Activated CD8-positive, alpha-beta memory T cell treated with anti-CD3 and anti-CD28 coated beads for 36 hours (primary cell): ENCODE measurements at regions not wholly inside any gene's neighbourhood (a gene's known extent, or its start where the extent isn't known, plus 50 kb on each side); places are given as distances from the start of the nearest gene placed in this dataset.

ENCODE experiments used
- CTCF ChIA-PET: fragments of 350-600 bp; sonication (Branson Sonifier 250); formaldehyde crosslinking; loops from one replicate; lab custom pipeline; 2021; ENCODE audit warnings: antibody characterized with exemption; lab: Charles Lee
- POLR2A ChIA-PET: fragments of 350-600 bp; sonication (Branson Sonifier 250); formaldehyde crosslinking; loops from one replicate; lab custom pipeline; 2021; ENCODE audit warnings: antibody characterized with exemption; lab: Charles Lee

DNA sequence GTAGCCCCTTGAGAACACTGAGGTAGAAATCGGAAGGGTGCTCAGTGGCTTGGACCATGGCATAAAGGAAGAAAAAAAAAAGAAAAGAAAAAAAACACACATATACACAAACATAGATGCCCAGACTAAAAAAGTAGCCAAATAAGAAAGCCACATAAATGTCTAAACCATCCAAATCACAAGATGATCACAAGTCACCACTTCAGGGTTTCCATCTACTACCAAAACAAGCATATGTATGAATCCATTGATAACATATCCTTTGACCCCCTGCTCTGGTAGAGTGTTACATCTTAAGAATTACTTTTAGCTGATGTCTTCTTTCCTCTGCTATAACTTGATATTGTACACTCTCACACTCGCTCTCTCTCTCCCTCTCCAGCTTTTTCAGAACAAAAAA, 245.9 kb downstream of the AHR start:
- ChIA-PET POLR2A (no interaction called here), CTCF (interaction anchor here (0.6 kb wide), 1 partner anchor 562 kb away, joined by 4 read pairs; no protein-coding TSS in a partner anchor)

DNA sequence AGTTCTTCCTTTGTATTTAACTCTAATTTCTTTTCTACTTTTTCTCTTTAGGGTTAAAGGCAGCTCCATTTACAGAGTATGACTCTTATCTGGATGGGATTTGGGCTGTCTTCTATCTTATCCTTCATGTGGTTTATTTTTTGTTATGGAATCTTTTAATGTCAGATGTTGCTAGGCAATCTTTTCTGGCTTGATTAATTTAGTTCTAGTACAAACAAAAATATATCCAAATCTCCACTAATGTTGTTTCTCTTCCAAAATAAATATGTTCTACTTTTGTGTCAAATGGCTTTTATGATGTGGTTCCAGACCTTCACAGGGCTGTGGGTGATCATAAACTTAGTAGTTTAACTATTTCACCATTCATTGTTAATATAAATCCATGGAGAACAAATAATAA, 246.9 kb downstream of the AHR start:
- ChIA-PET CTCF (no interaction called here), POLR2A (no interaction called here)

DNA sequence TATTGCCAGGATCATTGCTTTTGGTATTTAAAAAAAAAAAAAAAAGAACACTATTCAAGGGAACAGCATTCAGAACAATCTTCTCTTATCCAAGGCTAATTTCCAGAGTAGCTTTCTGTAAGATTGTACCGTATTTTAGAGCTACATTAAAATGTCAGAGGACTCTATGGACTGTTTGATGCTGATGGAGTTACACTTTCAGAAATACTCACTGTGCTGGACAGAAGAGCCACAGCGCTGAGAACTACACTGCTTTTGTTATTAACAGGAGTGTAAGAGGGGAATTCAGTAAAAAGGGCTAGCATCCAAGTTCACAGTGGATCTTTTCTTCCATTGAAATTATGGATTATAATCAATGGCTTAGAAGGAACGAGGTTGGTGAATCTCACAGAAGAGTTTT, 247.7 kb downstream of the AHR start:
- ChIA-PET CTCF (no interaction called here), POLR2A (no interaction called here)

DNA sequence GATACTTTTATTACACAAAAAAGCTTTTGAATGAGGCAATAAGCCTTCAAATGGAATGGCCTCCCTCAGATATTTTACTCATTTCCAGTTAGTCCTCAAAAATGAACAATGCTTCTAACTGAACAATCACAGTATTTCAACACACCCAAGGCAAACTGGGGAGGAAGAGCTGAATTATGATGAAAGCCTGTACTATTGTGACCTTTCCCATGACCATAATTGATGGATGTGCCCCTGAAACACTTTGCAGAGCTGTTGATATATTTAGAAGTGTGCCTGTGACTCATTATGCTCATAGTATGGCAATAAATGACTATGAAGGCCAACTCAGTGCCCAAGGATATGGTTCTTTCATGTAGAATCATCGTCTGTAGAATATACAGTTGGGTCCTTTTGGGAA, 248.1 kb downstream of the AHR start:
- ChIA-PET POLR2A (no interaction called here), CTCF (no interaction called here)

DNA sequence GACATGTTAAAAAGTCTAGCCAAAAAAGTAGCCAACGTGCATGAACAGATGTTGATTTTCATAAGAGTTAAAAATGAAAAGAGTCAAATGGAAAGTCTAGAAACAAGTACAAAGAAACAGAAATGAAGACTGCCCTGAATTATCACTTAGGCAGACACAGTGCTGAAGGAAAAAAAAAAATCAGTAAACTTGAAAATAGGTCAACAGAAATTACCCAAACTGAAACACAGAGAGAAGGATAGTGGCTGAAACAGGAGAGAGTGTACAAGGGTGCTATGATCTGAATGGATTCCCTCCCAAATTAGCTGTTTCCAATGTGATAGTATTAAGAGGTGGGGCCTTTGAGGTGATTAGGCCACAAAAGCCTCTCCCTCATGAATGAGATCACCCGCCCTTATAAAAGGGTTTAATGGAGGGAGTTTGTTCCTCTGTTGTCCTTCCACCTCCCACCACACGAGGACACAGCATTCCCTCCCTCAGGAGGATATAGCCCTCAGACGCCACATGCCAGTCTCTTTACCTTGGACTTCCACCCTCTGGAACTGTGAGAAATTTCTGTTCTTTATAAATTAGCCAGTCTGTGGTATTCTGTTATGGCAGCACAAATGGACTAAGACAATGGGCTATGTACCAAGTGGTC, 249.7 kb downstream of the AHR start:
- POLR2A ChIA-PET, result no interaction called here
- CTCF ChIA-PET, result no interaction called here

DNA sequence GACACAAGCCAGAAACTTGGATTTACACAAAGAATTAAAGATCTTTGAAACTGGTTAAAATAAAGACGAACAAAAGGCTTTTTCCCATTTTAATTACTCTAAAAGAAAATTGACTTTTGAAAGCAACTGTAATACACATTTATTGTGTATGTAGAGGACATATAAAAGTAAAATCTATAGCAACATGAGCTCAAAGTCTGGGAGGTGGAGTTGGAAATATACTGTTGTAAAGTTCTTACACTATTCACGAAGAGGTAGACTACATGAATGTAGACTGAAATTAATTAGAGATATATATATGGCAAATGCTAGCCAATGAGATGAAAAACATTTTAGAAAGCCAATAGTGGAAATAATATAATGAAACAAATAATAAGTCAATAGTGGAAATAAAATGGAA, 251.0 kb downstream of the AHR start:
- CTCF ChIA-PET, result no interaction called here
- POLR2A ChIA-PET, result no interaction called here

DNA sequence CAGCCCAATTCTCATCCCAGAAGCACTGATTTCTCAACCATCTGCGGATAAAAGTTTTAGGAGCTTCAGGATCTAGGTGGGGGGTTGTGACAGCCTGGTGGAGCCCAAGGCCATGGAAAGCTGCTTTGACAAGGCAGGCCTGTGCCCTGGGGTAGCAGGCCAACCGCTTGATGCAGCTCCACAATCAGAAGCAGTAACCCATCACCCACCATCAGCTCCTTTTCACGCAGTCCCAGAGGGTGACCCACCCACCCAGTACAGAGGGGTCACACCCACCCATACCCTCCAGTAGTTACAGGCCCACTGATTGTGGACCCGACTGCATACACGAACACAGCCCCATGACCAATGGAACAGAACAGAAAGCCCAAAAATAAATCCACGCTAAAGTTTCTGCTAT, 253.9 kb downstream of the AHR start:
- CTCF ChIA-PET, result no interaction called here
- POLR2A ChIA-PET, result no interaction called here

DNA sequence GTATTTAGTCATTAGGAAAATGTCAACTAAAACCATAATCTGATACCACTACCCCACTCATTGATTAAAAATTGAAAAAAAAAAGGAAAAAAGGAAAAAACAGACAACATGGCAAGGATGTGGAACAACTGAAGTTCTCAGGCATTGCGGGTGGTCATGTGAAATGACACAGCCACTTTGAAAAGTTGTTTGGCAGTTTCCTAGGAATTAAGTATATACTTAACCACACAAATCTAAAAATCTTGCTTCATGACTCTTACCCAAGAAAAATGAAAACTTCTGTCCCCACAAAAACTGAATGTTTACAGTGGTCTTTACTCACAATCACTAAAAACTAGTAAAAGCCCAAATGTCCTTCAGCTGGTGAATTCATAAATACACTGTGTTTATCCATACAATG, 254.5 kb downstream of the AHR start:
- CTCF ChIA-PET, result no interaction called here
- POLR2A ChIA-PET, result no interaction called here

DNA sequence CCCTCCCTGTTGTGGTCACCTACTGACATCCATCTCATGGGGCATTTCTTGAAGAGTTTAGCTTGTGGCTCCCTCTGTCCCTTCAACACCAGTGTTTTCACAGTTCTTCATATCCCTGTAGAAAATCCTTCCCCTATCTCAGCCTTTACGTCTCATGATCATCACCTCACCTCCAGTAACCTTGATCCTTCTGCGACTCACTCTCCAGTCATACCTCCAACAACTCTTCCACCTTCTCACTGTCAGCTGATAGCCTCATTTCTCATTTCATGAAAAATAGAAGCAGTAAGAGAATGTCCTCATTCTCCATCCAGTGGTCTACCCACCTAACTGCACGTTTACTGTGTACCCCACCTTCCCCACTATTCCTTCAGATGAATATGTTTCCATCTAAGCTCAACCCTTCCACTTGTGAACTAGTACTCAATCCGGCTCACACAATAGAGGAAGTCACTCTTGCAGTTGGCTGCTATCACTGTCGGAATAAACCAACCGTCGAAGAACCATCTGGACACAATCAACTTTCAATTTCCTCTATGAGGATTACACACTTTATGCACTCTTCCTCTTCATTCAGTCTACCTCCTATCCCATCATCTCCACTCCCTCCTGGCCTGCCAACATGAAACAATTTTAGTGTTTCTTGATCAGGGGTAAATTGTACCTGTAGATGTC, 256.0 kb downstream of the AHR start:
- POLR2A ChIA-PET, result no interaction called here
- CTCF ChIA-PET, result no interaction called here

DNA sequence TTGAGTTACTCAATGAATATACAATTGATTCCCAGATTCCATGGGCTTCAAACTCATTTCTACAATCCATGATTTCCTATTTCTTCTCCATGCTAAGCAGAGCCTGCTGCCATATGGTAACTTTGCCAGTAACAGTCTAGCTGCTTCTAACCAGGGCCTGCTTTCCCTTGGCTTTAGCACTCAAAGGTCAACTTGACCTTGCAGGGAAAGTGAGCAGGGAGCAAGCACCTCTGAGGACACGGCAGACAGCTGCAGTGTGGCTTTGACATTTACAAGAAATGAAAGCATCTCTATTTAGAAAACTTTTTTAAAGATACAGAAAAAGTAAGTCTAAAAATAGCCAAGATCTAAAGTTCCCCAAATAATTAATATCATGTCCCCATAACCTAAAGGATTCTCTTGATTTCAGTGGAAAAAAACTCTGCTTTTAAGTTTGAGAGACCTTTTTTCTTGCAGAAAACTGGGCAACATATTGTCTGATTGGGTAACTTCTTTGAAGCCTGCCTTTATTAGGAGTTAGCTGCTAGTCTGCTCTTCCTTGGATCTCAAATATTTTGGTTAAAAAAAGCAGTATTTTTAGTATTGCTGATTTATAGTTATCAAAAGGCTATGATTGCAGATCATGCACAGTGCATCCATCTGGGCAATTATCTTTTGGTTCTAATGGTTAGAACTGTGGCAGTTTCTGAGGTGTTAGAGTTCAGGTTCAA, 257.9 kb downstream of the AHR start:
- POLR2A ChIA-PET, result no interaction called here
- CTCF ChIA-PET, result no interaction called here

DNA sequence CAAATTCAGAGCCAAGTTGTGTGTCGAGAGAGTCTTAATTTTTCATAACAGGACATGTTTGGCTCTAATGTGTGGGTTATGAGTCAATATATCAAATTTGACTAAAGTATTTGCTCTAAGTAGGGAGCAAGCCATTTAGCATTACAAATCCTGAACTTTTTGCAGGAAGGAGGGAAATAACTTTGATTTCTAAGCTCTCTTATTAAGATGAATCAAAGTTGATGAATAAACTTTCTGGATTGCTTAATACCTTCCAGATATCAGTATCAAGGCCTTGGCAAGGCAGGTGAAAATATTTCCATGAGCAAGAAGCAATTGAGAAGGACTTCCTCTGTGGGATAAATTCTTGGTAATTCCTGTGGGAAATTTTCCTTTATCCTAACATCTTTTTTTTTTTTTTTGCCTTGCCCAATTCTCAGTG, 258.8 kb downstream of the AHR start:
- CTCF ChIA-PET, result interaction anchor here (0.7 kb wide), 1 partner anchor 359 kb away, joined by 3 read pairs; no protein-coding TSS in a partner anchor
- POLR2A ChIA-PET, result no interaction called here

DNA sequence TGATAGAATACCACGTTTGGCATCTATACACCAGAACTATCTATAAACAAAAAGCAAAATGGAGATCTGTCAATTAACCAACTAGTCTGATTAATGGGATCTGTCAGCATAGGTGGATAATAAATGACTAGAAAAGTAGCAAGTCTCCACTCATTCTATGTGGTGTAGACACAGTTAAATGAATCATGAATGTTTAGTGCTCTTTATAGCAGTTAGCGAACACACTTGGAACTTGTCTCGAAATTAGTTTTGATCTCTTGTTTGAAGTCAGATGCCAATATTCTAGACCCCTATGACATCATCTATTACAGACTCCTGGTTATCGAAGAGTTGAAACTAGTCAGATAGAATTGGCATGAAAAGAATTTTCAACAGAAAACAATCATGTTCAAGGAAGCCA, 259.7 kb downstream of the AHR start:
- ChIA-PET CTCF (no interaction called here), POLR2A (no interaction called here)

DNA sequence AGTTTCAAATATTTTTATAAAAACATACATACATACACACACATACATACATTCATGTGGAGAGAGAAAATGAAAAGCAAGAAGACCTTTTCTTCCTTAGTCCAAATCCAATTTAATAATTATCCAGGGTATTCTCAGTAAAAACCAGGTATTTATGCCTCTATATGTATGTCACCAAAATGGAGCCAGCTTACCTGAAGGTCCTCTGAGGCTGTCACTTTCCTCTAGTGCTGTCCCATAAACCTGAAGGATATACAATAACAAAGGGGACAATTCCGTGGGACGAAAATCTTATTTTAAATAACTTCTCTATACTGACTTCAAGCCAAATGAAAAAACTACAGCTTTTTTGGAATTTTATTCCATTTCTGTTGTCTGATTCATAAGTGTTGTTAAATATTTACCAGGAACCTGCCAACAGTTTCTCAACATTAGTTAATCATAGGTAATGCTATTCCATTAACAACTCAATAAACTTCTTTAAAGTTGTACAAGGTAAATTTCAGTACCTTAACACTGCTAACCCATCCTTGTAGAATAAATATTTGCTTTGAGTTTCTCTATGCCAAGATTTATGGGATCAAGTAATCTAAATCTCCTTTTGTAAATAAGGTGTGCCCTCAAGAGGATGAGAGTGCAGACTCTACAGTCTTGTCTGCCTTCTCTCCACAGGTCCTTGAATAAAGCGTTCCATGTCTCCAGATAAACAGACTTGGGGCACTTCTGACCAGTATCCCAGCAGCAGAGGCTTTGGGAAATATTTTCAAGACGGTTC, 260.3 kb downstream of the AHR start:
- ChIA-PET CTCF (no interaction called here), POLR2A (no interaction called here)

DNA sequence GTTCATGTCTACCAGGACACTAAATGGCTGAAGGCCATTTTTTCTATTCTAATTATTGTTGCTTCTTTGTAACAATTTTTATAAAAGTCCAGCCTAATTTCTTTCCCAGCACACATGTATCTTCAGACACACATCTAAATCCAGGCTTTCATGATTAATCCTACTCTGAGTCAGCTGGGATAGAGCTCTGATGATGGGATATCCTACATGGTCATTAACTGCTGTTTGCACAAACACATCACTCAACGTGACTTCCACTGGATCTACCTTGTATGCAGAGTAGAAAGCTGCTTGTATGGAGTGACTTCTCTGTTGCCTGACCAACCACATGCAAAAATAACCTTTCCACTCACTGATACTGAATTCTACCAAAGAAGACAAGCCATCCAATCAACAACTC, 260.9 kb downstream of the AHR start:
- ChIA-PET CTCF (no interaction called here), POLR2A (no interaction called here)

DNA sequence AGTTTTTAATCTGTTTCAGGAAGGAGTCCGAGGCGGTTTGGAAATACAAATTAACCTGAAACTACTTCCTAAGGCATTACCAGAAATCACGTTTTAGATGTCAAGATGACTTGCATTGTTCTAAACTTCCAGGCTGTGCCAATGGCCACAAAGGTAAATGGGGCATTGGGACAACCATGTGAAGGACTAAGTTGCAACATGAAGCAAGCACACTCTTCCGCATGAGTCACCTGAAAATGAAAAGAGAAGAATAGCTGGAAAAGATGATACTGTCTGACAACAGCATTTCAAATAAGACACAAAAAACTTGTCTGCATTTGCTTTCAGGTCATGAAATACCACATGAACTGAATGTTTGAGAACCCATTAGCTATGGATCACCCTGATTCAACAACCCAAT, 262.1 kb downstream of the AHR start:
- CTCF ChIA-PET, result no interaction called here
- POLR2A ChIA-PET, result no interaction called here

DNA sequence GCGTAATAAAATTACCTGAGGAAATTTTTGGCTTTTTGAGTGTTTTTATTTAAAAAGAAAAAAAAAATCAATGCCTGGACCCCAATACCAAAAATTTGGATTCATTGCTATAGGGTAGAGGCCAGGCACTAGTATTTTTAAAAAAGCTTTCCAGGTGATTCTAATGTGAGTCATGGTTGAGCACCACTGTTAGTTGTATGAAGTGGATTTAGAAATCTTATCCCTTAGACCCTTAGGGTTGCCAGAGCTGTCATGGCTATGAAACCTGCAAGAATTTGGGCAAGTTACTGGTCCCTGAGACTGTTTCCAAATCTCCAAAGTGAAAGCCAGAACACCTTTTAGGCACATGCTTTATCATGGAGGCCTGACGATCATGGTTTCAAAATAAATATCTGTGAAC, 262.5 kb downstream of the AHR start:
- POLR2A ChIA-PET, result no interaction called here
- CTCF ChIA-PET, result no interaction called here

DNA sequence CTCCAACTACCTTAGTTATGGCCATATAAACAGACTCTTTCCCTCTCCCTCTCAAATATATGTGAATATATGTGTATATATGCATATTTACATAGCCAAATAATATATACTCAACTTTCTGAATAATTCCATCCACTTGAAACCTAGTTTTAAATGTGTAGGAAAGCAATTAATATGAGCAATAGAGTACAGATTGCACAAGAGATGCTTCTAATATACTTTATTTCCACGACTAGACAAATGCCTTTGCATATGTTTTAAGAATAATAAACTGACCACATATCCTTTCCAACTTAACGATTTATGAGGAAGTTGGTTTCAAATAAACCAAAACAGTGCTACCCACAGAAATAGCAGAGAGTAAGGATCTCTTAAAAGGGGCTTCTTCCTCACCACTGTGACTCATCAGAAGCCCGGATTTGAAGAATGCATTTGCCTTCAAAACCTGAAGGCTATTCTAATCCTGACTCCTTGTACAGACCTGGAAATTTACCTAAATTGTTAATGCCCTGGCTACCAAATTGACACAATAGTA, 266.3 kb downstream of the AHR start:
- POLR2A ChIA-PET, result no interaction called here
- CTCF ChIA-PET, result no interaction called here

DNA sequence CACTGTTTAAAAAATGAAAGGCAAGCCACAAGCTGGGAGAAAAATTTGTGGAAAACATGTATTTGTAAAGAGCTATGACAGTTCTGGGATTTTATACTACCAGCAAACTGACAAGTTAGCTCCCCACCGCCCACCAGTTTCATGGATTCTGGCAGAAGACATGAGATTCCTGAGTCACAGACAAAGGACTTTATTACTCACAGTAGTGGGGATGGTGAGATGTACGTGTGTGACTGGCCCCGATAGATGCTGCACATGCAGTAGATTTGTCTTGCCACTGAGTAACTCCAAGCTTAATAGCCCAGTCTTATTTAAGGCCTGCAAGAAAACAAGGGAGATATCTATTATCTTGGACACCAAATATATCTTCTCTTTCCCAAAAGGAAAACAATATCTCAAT, 281.7 kb downstream of the AHR start:
- POLR2A ChIA-PET, result no interaction called here
- CTCF ChIA-PET, result no interaction called here

DNA sequence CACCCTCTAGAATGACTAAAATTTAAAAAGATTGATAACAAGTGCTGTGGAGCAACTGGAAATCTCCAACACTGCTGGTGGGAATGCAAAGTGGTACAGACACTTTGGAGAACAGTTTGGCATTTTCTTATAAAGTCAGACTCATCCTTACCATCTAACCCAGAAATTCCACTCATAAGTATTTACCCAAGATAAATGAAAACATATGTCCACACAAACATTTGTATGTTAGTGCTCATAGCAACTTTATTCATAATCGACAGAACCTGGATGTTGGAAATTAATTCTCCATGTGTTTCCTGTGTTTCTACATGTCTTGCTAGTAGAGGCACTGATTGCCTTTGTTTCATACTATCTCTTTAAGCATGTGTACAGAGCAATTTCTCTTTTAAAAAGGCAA, 282.4 kb downstream of the AHR start:
- CTCF ChIA-PET, result no interaction called here
- POLR2A ChIA-PET, result no interaction called here

DNA sequence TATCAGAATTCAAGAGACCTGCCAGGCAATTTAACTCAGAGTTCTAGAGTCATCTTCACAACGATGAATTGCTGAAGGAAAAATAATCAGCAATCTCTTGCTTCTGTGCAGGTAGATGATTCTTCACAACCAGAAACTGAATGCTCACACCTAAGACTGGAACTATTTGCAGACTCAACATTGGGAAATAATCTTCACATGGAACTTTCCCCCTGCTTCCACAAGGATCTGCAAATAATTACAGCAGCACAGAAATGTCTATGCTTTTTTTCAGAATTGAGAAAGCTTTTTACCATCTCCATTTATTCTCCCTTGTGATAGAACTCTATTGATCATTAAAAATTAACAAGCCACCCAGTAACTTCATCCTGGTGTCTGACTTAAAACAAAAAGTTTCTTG, 282.8 kb downstream of the AHR start:
- ChIA-PET CTCF (no interaction called here), POLR2A (no interaction called here)
